ENCODE measurements at regions not wholly inside any gene's neighbourhood (a gene's known extent, or its start where the extent isn't known, plus 50 kb on each side); places are given as distances from the start of the nearest gene placed in this dataset.

DNA sequence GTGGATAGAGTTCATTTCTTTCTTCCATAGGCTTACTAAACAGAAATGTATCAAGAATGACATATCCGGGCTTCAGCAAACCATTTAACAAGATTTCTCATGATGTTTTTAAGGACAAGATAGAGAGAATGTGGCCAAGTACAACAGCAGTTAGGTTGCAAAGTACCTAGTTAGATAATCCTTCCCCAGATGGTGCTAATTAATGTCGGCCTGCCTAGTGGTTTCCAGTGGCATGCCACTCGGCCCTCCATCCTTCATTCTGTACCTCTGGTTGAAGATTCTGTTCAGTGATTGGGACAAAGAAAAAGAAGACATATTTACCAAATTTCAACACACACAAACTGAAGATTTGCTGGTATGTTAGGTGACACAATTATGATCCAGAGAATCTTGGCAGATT is 212.1 kb downstream of the MACC1 start:
- TF ChIP-seq ZNF16 (tag by site-specific recombination; IDR thresholded peaks at IDR 0.05; ENCODE audit: low read depth) = no peak
- no peak for TF ChIP-seq CTCF (tag by site-specific recombination; IDR thresholded peaks at IDR 0.05)
- no peak for TF ChIP-seq PATZ1 (tag by site-specific recombination; IDR thresholded peaks at IDR 0.05)
- TF ChIP-seq ZSCAN30 (tag by site-specific recombination; IDR thresholded peaks at IDR 0.05) = no peak
- no peak for TF ChIP-seq ZNF121 (tag by site-specific recombination; IDR thresholded peaks at IDR 0.05)
- TF ChIP-seq, protein P1, sequence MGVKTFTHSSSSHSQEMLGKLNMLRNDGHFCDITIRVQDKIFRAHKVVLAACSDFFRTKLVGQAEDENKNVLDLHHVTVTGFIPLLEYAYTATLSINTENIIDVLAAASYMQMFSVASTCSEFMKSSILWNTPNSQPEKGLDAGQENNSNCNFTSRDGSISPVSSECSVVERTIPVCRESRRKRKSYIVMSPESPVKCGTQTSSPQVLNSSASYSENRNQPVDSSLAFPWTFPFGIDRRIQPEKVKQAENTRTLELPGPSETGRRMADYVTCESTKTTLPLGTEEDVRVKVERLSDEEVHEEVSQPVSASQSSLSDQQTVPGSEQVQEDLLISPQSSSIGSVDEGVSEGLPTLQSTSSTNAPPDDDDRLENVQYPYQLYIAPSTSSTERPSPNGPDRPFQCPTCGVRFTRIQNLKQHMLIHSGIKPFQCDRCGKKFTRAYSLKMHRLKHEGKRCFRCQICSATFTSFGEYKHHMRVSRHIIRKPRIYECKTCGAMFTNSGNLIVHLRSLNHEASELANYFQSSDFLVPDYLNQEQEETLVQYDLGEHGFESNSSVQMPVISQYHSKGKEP (tag by site-specific recombination; IDR thresholded peaks at IDR 0.05) = no peak
- TF ChIP-seq ZNF350 (tag by site-specific recombination; IDR thresholded peaks at IDR 0.05) = no peak

All from HEK293 (cell line).